Esophagus squamous epithelium (tissue), 4 donors: ENCODE measurements at regions not wholly inside any gene's neighbourhood (a gene's known extent, or its start where the extent isn't known, plus 50 kb on each side); places are given as distances from the start of the nearest gene placed in this dataset.

Experiments
- POLR2A ChIP-seq, 4 donors: fragments of 450-650 bp; IDR thresholded peaks; one replicate each; pipeline ENCODE4 v1.6.1; 2017; ENCODE audit warnings: antibody characterized with exemption in 4 of 4, mild to moderate bottlenecking in 4 of 4, moderate library complexity in 3 of 4
- TF ChIP-seq, protein P1 (sequence below), 6 experiments: fragments of 450-650 bp in 4 of 6; fragments of 200-600 bp in 2 of 6; sonication (generic) in 2 of 6; IDR thresholded peaks; one replicate each; pipeline ENCODE4 v1.5.1; 2016 to 2019; ENCODE audit warnings: antibody characterized with exemption in 6 of 6, mild to moderate bottlenecking in 4 of 6, moderate library complexity in 4 of 6

DNA sequence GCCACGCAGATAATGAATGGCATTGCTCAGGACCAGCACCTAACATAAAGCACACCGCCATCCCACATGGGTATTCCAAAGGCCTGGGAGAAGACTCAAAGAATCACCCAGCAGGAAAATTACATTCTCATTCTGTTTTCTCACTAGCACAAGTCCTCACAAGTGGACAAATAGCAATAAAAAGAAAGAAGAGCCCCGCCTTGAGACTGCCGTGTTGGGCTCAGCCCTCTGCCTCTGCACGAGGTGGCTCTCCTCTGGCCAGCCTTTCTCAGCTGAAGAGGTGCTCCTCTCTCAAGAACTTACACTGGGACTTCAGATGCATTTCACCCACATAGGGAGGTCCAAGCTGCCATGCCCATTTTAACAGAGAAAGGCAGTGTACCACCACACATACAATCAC lies 207.5 kb downstream of the SPTSSA start:
- no peak for TF ChIP-seq POLR2A (IDR thresholded peaks at IDR 0.05)
- TF ChIP-seq, protein P1, sequence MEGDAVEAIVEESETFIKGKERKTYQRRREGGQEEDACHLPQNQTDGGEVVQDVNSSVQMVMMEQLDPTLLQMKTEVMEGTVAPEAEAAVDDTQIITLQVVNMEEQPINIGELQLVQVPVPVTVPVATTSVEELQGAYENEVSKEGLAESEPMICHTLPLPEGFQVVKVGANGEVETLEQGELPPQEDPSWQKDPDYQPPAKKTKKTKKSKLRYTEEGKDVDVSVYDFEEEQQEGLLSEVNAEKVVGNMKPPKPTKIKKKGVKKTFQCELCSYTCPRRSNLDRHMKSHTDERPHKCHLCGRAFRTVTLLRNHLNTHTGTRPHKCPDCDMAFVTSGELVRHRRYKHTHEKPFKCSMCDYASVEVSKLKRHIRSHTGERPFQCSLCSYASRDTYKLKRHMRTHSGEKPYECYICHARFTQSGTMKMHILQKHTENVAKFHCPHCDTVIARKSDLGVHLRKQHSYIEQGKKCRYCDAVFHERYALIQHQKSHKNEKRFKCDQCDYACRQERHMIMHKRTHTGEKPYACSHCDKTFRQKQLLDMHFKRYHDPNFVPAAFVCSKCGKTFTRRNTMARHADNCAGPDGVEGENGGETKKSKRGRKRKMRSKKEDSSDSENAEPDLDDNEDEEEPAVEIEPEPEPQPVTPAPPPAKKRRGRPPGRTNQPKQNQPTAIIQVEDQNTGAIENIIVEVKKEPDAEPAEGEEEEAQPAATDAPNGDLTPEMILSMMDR (IDR thresholded peaks at IDR 0.05) = no peak
